Right kidney (tissue), 1 donor: ENCODE measurements at regions not wholly inside any gene's neighbourhood (a gene's known extent, or its start where the extent isn't known, plus 50 kb on each side); places are given as distances from the start of the nearest gene placed in this dataset.

Experiments
- DNase-seq: peaks from one replicate; pipeline ENCODE4 v3.0.0-alpha.2; 2016

DNA sequence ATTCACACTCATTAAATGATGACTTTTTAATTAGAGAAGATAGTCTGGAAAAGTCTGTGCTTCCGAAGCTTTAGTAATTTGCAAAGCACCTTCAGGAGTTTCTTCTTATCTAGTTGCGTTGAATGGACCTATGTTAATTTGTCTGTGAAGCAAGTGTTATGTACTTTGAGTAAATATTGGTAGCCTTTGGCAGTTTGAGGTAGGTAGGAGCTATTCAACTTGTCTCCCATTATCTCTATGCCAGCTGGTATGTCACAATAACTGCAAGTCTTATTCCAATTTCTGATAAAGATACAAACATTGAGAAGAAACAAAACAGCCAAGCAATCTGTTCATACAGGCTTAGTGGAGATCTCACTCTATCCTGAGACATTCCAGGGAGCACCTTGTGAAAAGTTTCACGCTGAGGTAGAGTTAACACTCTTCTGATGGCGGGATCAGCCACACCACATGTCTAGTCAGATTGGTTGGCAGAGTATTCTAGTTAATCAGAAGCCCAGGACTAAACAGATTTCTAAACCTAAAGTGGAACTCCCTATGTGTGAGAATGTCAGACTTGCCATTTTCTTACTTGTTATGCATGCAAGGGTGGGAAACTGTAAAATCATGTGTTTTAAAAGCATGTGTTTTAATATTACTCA lies 219.8 kb upstream of the MANEA start:
- no peak for DNase-seq

DNA sequence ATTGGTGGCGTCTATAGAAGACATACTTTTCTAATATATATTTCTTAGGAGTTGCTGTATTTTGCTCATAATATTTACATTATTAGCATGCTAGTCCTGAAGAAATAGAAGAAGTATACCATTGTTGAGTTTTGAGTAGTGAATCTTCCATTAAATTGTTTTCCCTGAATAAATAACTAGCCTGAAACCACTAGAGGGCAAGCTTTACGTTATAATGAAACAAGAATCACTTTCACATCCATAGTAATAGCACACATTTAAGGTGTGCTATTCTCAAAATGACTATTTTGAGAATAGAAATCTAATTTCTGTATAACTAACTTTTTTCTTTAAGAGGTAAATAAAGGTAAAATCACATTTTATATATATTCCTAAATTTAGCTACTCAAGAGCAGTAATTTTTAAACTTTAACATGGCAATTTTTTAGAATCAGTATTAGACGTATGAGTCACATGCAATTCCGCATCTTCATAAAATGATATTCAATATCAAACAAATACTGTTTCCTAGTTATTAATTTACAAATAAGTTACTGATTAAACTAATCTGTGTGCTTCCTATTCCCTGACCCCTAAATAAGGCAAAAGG lies 213.2 kb upstream of the MANEA start:
- DNase-seq: no peak

DNA sequence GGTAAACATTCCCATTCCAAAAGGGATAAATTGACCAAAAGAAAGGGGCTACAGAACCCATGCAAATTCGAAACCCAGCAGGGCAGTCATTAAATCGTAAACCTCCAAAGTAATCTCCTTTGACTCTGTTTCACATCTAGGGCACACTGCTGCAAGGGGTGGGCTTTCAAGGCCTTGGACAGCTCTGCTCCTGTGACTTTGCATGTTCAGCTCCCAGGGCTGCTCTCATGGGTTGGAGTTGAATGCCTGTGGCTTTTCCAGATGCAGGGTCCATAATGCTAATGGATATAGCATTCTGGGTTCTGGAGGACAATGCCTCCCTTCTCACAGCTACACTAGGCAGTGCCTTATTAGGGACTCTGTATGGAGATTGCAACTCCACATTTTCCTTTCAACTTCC lies 211.9 kb upstream of the MANEA start:
- no peak for DNase-seq

DNA sequence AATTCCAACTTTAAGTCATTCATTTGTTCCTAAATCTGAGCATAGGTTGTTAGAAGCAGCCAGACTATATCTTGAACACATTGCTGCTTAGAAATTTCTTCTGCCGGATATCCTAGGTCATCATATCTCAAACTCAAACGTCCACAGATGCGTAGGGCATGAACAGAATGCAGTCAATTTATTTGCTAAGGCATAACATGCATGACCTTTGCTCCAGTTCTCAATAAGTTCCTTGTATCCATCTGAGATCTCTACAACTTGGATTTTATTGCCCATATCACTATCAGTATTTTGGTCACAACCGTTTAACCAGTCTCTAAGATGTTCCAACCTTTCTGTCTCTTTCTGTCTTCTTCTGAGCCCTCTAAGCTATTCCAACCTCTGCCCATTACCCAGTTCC lies 210.9 kb upstream of the MANEA start:
- no peak for DNase-seq

DNA sequence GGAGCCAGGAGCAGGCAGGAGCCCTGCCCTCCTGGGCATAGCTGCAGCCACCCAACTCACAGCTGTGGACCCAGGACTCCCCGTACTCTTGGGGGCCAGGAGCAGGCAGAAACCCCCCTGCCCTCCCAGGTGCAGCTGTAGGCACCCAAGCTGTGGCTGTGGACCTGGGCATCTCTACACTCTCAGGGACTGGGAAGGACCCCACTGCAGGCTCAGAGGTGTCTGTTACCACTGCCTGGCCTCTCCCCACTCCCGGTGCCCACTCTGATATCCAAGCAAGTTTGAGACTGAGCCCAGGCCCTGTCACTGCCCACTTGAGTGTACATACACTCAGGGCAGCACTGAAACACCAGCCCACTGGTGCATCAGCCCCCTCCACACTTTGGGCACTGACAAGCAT lies 193.5 kb upstream of the MANEA start:
- no peak for DNase-seq

DNA sequence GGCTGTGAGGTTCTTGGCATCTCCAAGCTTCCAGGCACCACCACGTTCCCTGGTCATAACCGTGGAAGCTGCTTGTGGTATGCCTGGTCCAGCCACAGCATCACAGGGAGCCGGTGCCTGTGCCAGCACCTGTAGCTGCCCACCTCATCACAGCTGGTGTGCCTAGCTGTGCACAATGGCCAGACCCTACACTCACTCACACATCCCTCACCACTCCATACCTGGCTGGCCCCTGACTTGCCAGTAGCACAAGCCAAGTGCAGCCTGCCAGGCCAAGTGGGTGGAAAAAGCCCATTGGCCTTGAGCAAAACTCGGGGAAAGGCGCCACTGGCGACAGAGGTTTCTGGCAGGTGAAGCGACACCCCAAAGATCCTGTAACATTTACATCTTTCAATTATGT lies 192.3 kb upstream of the MANEA start:
- DNase-seq: no peak

DNA sequence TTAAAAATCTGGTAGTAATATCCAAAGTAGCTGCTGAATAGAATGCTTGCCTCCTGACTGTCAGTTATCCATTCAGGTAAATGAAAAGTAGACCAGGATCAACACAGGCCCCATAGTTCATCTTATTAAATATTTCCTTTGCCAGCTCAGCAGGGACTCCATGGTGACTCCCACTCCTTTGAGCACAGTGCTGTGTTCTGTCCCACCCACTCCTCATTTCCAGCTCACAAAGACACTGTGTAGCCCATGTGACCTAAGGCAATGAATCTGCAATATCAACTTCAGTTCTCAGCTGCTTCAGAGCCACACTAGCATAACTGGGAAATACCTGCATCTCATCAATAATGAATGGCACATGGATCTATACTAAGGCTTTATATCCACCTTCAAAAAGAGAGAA lies 189.5 kb upstream of the MANEA start:
- no peak for DNase-seq

DNA sequence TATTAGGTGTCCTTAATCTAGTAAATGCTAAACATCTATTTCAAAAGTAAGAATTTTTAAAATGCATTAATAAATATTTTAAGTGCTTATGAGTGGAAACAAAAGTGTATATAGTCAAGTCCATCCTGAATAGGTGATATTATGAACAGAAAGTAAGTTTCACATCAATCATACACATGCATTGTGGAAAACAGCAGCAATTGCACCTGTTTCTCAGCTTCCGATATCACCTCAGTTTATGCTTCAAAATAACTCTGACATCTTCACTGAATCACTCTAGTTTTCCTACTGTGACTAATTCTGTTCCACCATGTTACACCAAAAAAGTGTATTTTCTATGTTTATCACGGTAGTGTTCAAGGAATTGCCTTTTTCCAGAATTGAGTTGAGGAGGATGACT lies 172.6 kb upstream of the MANEA start:
- no peak for DNase-seq

DNA sequence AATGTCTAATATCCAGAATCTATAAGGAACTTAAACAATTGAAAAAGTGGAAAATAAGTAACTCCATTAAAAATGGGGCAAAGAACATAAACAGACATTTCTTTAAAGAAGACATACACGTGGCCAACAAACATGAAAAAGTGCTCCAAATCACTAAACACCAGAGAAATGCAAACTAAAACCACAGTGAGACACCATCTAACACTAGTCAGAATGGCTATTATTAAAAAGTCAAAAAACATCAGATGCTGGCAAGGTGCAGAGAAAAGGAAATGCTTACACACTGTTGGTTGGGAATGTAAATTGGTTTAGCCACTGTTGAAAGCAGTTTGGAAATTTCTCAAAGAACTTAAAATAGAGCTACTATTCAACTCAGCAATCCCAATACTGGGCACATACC lies 169.2 kb upstream of the MANEA start:
- DNase-seq: no peak

DNA sequence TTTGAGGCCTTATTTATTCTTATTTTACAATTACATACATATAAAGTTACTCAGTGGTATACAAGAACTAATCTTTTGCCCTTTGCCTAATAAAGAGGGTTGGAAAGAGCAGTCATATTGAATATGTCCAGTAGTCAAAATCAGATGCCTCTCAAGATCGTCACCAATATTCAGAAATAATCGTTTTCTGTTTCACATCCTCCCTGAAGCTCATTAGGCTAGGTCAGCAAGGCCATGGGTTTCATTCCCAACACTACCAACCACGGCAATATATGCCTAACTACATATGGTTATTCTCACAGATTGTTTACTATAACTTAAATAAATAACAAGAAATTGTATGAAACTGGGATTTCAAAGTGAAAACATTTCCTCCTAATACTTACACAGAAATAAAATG lies 167.2 kb upstream of the MANEA start:
- no peak for DNase-seq

DNA sequence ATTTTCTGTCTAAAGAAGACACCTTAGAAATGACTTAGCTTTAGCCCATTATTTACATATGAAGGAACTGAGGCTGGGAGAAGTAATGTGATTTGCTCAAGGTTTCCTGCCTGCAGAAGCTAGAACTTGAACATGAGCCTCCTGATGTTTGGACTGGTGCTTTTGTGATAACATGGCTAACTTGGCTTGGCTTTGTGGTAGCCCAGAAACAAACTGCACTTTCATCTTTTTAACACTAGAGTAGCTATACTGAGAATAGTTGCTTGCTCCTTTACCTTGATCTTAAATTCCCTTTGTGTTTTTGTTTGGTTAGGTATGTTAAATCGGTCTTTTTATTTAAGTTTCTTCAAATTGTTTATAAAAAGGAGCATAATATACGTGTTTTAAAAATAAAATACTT lies 163.5 kb upstream of the MANEA start:
- DNase-seq: no peak

DNA sequence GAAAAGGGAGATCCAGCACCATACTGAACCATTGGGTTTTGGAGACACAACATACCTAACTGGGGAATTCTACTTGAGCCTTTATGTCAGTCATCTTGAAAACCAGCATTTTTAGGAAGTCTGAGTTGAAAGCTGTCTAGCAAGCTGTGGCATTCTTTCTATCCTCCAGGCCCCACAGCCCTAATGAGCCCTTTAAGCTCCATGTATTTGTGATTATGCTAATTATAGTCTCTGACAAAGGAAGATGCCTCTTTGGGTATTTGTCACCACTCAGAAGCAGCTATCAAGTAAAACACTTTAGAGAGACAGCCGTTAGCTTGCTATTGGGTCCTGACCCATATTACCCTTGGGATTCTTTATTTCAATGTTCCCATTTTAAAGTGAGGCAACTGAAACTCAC lies 159.5 kb upstream of the MANEA start:
- no peak for DNase-seq

DNA sequence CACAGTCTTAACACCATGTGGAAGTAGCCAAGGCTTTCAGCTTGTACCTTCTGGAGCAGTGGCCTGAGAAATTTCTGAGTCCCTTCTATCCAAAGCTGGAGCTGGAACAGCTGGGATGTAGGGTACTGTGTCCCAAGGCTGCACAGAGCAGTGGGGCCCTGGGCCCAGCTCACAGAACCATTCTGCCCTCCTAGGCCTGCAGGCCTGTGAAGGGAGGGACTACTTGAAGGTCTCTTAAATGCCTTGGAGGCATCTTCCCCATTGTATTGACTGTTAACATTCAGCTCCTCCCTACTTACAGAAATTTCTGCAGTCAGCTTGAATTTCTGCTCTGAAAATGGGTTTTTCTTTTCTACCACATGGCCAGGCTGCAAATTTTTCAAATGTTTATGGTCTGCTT lies 156.5 kb upstream of the MANEA start:
- no peak for DNase-seq

DNA sequence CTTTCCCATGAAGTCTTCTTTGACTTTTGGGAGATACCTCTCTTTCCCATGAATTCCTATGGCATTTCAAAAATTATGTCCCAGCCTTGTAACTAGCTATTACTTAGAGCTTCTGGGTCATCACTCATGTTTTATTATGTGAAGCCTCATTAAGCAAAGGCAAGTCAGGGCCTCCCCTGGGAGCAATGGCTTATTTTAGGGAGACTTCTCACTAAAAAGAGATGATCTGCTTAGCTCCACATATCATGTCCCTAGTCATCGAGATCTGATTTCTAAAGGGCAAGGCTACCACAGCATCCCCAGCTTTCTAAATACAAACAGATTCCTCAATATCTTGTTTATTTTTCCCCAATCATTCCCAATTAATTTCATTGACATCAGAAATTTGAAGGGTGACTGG lies 154.0 kb upstream of the MANEA start:
- no peak for DNase-seq

DNA sequence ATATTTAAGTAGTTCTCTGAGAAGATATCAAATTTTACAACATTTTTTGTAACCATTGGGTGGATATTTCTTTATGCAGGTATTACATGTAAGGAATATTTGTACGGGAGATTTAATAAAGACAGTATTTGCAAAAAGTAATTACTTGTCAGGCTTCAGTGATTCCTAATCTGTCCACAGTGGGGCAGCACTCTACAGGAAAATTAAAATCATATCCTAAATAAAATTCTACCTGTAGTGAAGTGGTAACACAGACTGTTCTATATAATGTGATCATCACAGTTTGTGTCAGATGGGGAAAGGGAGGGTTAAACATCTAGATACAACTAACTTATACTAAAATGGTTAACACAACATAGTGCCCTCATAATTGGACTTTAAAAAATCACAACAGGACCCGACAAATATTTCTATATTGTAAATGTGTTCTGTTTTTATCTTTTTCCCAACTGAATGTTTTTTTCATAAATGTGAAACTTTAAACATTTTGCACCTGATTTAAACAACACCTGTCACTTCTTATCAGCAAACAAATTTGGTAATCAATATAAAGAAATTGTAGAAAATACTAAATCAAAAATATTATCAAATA lies 145.6 kb upstream of the MANEA start:
- DNase-seq: no peak

DNA sequence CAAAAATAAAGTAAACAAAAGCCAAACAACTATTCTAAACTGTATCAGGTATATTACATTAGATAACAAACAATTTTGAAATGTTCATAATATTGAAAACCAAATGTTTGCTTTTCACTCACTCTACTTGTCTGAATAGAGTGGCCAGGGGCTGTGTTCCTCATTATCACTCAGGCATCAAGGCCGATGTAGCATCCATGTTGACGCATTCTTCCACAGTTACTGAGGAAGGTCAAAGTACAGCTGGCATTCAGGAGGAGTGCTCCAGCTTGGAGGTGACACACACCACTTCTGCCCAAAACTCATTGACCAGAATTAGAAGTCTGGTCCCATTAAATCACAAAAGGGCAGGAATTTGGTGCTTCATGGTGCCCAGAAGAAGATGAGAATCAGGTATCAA lies 137.6 kb upstream of the MANEA start:
- no peak for DNase-seq

DNA sequence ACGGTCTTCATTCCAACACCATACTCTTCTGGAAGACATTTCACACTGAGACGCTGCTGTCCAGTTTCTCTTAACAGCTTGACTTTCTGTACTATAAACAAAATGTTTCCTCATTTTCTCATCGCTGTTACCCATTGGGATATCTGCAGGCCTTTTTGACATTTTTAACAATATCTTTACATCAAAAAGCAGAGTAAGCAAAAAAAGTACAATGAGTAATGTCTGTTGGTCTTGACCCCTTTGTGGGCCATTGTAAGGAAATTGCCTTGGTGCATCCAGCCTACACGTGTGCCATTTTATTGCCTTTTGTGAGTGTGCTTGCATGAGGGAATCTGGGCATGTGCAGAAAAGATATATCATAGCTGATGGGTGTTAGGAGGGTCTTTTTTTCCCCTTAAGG lies 129.1 kb upstream of the MANEA start:
- no peak for DNase-seq

DNA sequence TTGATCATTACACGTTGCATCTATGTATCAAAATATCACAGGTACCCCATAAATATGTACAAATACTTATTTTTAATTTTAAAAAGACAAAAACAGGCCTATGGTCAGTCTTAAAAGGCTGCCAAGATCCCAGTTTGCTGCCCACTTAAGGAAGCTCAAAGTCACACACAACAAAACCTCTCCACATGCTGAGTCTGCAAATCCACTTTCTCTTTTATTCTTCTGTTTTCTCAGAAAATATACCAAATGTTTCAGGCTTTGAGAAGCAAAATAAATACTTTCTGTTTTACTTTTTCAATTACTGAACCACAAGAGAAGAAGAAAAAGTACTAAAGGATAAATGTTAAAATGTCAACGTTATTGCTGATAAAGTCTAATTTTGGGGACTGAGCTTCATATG lies 107.8 kb upstream of the MANEA start:
- DNase-seq: no peak

DNA sequence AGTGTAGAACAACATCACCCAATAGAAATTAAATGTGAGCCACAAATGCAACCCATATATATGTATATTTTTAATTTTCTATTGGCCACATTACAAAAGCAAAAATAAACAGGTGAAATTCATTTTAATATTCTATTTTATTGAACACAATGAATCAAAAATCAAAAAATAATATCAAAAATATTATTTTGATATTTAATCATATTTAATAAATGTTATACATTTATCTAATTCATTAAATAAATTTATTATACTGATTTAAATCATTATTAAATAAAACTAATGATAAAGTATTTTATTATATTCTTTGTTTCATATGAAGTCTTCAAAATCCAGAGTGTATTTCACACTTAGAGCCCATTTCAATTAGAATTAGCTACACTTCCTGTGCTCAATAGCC lies 98.4 kb upstream of the MANEA start:
- DNase-seq: no peak

DNA sequence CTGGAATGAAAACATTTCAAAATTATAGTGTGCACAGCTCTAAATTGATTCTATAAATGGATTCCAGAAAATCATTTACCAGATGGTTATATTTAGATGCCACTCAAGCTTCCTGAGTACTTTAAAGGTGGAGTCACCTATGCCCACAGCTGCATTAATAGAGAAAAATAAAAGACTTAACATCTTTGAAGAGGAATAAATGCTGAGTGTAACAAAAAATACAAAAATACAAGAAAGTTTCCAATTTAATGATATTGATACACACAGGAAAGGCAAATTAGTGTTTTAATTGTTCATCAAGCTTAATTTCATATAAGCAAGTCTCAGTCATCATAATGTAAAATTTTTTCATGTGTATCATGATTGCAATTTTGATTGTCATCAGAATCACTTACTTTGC lies 89.5 kb upstream of the MANEA start:
- DNase-seq: no peak

DNA sequence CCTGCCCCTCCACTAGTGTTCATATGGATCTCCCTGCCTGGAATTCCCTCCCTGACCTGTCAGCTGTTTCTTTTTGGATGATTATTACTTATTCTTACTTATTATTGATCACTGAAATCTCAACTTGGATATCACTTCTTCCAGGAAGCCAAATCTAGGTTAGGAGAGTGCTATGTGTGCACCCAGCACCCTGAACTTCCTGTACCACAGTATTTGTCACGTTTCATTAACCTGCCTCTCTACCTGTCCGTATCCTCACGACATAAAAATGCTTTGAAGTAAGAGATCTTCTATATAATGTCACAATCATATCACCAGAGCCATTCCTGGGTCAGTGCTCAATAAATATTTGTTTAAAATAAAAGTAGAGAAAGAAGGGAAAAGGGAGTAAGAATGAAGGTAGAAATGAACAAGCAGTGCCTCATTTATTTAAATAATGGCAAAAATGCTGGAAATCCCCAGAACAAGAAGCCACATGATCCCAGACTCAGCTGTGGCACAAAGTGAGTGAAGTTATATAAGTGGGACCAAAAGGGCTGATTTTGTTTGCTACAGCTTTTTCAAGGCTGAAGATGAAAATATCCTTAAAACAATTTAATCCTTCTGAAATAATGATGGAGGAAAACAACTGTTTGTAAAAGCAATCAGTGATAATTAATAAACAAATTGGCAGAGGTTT lies 88.0 kb upstream of the MANEA start:
- no peak for DNase-seq

DNA sequence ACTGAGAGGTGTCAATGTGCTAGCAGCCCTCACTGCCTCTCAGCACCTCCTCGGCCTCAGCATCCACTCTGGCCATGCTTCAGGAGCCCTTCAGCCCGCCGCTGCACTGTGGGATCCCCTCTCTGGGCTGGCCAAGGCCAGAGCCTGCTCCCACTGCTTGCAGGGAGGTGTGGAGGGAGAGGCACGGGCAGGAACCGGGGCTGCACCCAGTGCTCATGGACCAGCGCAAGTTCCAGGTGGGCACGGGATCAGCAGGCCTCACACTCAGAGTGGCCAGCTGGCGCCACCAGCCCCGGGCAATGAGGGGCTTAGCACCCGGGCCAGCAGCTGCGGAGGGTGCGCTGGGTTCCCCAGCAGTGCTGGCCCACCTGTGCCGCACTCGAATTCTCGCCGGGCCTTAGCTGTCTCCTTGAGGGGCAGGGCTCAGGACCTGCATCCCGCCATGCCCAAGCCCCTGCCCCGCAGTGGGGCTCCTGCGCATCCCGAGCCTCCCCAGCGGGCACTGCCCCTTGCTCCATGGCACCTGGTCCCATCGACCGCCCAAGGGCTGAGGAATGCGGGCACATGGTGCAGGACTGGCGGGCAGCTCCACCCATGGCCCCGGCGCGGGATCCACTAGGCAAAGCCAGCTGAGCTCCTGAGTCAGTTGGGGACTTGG lies 80.4 kb upstream of the MANEA start:
- no peak for DNase-seq
